Skeletal muscle tissue (tissue), 3 donors: ENCODE measurements at regions not wholly inside any gene's neighbourhood (a gene's known extent, or its start where the extent isn't known, plus 50 kb on each side); places are given as distances from the start of the nearest gene placed in this dataset.
"Not testable (repeated sequence)": the region's sequence is repeated elsewhere in the genome, so short reads cannot be mapped to it uniquely, and the experiment has no call there.

Experiments used
- H3K27ac ChIP-seq: one replicate; pipeline ENCODE4 v1.7.0; 2013; ENCODE audit warnings: mild to moderate bottlenecking, low read depth, low read length, inconsistent platforms
- H3K27me3 ChIP-seq, 3 donors: one replicate each; pipeline ENCODE4 v1.7.0; 2013; ENCODE audit warnings: low read length in 3 of 3; ENCODE audit not compliant: control insufficient read depth in 3 of 3, insufficient read depth in 3 of 3
- H3K36me3 ChIP-seq, 3 donors: one replicate each; pipeline ENCODE4 v1.7.0; 2013; ENCODE audit warnings: low read length in 3 of 3; ENCODE audit not compliant: control insufficient read depth in 3 of 3, insufficient read depth in 3 of 3
- H3K4me1 ChIP-seq, 3 donors: one replicate each; pipeline ENCODE4 v1.7.0; 2013; ENCODE audit warnings: low read length in 3 of 3, mild to moderate bottlenecking in 3 of 3; ENCODE audit not compliant: control insufficient read depth in 3 of 3, insufficient read depth in 3 of 3
- H3K4me3 ChIP-seq, 3 donors: one replicate each; pipeline ENCODE4 v1.7.0; 2013; ENCODE audit warnings: low read length in 3 of 3
- H3K9ac ChIP-seq, 3 donors: one replicate each; pipeline ENCODE4 v1.7.0; 2013; ENCODE audit warnings: low read length in 3 of 3, mild to moderate bottlenecking in 3 of 3, moderate library complexity in 2 of 3, low read depth in 1 of 3
- H3K9me3 ChIP-seq, 3 donors: one replicate each; pipeline ENCODE4 v1.7.0; 2013; ENCODE audit warnings: low read length in 3 of 3; ENCODE audit not compliant: control insufficient read depth in 3 of 3
- donor health status: Osteomylitis.

DNA sequence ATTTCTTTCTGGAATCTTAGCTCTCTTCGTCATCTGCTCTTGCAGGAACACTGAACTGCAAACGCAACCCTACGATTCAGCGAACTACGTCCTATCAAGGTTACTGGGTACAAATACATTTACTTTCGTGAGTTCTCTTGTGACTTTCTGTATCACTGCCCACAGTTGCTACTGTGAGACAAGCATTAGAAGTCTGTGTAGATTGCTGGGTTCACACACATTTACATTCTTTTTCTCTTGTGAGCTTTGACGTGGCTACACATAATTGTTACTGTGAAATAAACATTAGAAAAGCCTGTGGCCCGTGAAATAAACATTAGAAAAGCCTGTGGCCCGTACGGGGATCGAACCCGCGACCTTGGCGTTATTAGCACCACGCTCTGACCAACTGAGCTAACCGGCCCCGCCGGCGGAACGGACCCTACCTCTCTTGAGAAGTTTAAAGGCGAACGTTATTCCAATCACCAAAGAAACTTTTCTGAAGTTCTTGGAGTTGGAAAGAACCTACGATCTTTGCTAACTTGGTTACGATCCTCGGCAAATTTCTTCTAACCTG is 61.2 kb upstream of the ZNF322 start:
- H3K27me3 ChIP-seq, H3K4me3 ChIP-seq, H3K36me3 ChIP-seq, H3K4me1 ChIP-seq, H3K9me3 ChIP-seq, H3K9ac ChIP-seq, H3K27ac ChIP-seq: not testable (repeated sequence)

DNA sequence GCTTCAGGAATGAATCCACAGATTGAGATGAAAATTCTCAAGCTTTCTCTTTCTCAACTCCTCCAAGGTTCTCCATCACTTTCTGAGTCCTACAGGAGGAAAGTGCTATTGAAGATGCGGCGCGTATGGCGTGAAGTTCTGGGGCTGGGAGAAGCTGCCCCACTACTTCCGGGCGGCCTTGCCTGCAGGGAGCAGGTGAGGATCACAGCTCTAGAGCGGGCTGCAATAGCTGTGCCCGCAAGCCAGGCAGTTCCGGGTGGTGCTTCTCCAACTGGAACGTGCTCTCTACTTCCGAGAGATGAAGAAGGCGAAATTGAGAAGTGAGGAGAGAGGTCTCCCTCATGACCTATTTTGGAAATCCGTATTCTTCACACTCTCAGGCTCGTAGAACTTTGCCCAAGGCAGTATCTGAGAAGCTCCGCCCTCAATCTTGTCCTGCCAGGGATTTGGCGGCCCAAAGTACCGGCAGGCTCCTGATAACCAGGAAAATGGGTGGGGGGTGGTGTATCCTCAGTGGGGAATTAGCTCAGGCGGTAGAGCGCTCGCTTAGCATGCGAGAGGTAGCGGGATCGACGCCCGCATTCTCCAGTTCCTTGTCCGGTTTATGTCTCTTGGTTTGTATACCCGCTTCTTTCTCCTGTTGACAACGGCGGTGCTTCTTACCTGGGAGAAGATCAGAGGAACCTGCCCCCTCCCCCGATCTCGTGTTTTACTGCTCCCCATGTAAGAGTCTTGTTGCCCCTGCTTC is 70.6 kb upstream of the ZNF322 start:
- not testable (repeated sequence) for H3K4me3 ChIP-seq, H3K27ac ChIP-seq, H3K36me3 ChIP-seq, H3K27me3 ChIP-seq, H3K9me3 ChIP-seq, H3K4me1 ChIP-seq, H3K9ac ChIP-seq

DNA sequence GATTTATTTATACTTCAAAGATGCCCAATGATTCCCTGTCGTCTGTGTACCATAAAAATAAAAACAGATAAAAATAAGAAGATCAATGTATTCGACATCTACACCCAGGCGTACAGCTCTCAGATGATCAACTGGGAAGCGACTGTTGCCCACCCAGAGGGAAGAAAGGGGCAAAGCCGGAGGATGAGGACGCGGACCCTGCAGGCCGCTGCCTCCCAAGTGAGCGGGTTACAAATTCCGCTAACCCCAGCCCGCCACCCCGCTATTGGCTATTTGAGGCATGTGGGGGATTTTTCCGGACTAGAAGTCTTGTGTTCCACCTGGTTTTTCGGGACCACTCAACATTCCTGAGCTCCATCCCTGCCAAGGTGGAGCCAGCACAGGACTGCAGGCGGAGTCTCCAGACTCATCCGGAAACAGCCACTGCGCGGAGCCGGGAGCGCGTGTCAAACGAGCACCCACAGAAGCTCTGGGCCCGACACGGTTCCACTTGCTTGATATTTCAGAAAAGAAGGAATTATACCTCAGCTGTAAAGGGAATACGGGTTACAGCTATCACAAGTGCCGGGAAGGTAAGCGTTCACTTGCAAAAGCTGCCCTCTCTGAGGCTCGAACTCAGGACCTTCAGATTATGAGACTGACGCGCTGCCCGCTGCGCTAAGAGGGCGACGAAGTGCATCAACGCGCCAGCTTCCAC is 75.4 kb upstream of the ZNF322 start:
- H3K36me3 ChIP-seq, H3K4me1 ChIP-seq, H3K9ac ChIP-seq, H3K27me3 ChIP-seq, H3K4me3 ChIP-seq, H3K9me3 ChIP-seq, H3K27ac ChIP-seq: not testable (repeated sequence)

DNA sequence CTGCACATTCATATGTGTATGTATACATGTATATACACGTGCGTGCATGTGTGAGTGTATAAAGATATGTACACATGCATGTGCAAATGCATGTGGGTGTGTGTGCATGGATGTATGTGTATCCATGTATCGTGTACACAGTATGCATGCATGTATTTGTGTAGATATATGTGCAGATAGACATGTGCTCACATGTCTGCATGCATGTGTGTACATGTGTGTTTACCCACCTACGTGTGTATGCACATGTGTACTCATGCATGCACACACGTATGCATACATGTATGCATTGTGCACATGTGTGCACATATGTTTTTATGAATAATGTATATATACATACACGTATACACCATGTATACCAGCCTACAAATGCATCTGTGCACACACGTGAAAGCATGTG is 80.3 kb upstream of the ZNF322 start:
- peaks cover 0 to 6% (median 0%) of the 10 kb centered on the region in 3 donors for H3K9me3 ChIP-seq
- no peak overlapping the region for H3K4me3 ChIP-seq
- H3K4me1 ChIP-seq, result no peaks in the 10 kb centered on the region
- H3K27ac ChIP-seq, result no peak overlapping the region
- no peak overlapping the region for H3K9ac ChIP-seq
- H3K36me3 ChIP-seq, result no peaks in the 10 kb centered on the region
- peaks cover 15 to 19% (median 18%) of the 10 kb centered on the region in 3 donors for H3K27me3 ChIP-seq

DNA sequence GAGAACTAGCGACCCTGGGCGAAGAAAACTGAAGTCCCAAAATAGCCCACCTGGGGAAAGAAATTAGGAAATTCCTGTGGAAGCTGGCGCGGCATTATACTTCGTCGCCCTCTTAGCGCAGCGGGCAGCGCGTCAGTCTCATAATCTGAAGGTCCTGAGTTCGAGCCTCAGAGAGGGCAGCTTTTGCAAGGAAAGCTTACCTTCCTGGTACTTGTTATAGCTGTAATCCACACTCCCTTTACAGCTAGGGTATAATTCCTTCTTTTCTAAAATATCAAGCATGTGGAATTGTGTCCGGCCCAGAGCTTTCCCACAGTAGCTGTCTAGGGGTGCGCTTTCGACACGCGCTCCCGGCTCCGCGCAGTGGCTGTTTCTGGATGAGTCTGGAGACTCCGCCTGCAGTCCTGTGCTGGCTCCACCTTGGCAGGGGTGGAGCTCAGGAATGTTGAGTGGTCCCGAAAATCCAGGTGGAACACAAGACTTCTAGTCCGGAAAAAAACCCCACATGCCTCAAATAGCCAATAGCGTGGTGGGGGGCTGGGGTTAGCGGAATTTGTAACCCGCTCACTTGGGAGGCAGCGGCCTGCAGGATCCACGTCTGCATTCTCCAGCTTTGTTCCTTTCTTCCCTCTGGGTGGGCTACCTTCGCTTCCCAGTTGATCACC is 83.7 kb upstream of the ZNF322 start:
- Histone ChIP-seq H3K27me3 (peaks cover 19 to 28% (median 26%) of the 10 kb centered on the region in 3 donors), H3K27ac (no peak overlapping the region), H3K9me3 (peaks cover 0 to 6% (median 0%) of the 10 kb centered on the region in 3 donors), H3K4me3 (no peak overlapping the region), H3K36me3 (no peaks in the 10 kb centered on the region), H3K4me1 (no peaks in the 10 kb centered on the region), H3K9ac (no peak overlapping the region)

DNA sequence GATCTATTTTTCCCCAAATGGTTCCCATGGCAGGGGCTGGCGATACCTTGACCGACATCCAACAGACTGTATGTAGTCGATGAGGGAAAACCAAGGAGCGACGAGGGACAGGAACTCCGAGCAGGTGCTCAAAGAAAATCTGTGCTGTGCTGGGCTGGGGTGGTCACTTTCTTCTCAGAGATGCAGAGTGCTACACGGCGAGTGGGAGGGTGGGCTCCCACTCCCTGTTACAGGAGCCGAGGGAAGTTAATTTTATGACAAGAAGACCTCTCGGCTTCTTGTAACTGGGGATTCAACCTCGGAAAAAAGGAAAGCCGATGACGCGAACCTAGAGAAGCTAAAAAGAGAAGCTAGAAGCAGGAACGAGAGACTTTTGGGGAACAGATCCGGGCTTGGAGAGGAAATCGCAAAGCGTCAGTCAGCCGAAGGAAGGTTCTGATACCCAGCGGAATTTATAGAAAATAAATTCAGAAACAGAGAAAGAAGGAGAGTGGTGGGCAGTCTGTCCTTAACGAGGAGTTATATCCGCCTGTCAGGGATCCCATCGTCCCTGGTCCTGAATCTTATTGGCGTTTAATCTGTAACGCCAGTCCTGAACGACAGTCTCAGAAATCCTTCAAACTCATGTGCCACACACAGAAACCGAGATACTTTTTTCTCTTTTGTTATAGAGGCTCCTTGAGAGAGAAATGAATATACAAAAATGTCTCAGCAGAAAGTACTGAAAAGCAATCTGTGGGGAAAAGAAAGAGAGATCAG is 84.6 kb upstream of the ZNF322 start:
- Histone ChIP-seq H3K27me3 (peaks cover 19 to 28% (median 26%) of the 10 kb centered on the region in 3 donors), H3K4me1 (no peaks in the 10 kb centered on the region), H3K9me3 (peaks cover 0 to 6% (median 0%) of the 10 kb centered on the region in 3 donors), H3K36me3 (no peaks in the 10 kb centered on the region), H3K9ac (no peak overlapping the region), H3K27ac (no peak overlapping the region), H3K4me3 (no peak overlapping the region)

DNA sequence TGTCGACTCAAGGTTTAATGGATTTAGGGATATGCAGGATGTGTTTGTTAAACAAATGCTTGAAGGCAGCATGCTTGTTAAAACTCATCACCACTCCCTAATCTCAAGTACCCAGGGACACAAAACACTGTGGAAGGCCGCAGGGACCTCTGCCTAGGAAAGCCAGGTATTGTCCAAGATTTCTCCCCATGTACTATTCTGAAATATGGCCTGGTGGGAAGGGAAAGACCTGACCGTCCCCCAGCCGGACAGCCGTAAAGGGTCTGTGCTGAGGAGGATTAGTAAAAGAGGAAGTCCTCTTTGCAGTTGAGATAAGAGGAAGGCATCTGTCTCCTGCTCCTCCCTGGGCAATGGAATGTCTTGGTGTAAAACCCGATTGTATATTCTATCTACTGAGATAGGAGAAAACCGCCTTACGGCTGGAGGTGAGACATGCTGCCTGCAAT is 85.3 kb upstream of the ZNF322 start:
- not testable (repeated sequence) for H3K4me1 ChIP-seq, H3K36me3 ChIP-seq, H3K27ac ChIP-seq, H3K4me3 ChIP-seq, H3K9ac ChIP-seq, H3K9me3 ChIP-seq
- H3K27me3 ChIP-seq, result peaks cover 19 to 28% (median 26%) of the 10 kb centered on the region in 3 donors

DNA sequence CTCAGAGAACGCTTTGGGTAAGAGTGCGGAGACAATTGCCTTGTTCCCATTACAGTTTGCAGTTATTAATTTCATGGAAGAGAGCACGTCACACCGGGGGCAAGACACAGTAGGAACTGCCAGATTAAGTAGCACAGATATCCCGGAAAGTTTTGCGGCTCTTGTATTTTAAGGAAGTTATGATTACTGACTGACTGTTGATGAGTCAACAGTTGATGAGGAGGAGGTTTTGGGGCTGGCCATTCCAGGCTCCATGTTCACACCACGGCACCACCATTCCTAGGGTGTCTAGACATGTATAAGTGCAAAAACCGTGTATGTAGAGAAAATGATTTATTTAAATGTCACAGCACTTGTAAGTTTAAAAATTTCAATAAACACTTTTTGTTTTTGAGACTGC is 86.4 kb upstream of the ZNF322 start:
- H3K4me3 ChIP-seq, H3K27ac ChIP-seq, H3K36me3 ChIP-seq, H3K9me3 ChIP-seq, H3K9ac ChIP-seq, H3K4me1 ChIP-seq: not testable (repeated sequence)
- H3K27me3 ChIP-seq, result peaks cover 19 to 28% (median 26%) of the 10 kb centered on the region in 3 donors

DNA sequence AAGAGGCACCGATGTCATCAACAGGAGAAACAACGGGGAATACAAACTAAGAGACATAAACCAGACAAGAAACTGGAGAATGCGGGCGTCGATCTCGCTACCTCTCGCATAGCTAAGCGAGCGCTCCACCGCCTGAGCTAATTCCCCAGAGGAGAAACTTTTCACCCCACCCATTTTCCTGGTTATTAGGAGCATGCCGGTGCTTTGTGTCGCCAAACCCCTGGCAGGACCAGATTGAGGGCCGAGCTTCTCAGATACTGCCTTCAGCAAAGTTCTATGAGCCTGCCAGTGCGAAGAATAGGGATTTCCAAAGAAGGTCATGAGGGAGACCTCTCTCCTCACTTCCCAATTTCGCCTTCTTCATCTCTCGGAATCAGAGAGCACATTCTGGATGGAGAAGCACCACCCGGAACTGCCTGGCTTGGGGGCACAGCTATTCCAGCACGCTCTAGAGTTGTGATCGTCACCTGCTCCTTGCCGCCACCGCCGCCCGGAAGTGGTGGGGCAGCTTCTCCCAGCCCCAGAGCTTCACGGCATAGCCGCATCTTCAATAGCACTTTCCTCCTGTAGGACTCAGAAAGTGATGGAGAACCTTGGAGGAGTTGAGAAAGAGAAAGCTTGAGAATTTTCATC is 89.7 kb upstream of the ZNF322 start:
- not testable (repeated sequence) for H3K4me1 ChIP-seq, H3K36me3 ChIP-seq, H3K9me3 ChIP-seq, H3K27ac ChIP-seq, H3K9ac ChIP-seq, H3K4me3 ChIP-seq
- peaks cover 7 to 16% (median 14%) of the 10 kb centered on the region in 3 donors for H3K27me3 ChIP-seq
